HG02759 (cell line): ENCODE measurements at regions not wholly inside any gene's neighbourhood (a gene's known extent, or its start where the extent isn't known, plus 50 kb on each side); places are given as distances from the start of the nearest gene placed in this dataset.
"Not testable (repeated sequence)": the region's sequence is repeated elsewhere in the genome, so short reads cannot be mapped to it uniquely, and the experiment has no call there.

Source experiments
- ATAC-seq: cut with Tn5 transposase; IDR thresholded peaks from one replicate; pipeline ENCODE4 v1.9.1; 2021; ENCODE audit warnings: mild to moderate bottlenecking, moderate library complexity; ENCODE audit not compliant: unreplicated experiment

- no peak for ATAC-seq
Measured at GRCh38 chr11:42669248-42669976, 642.4 kb upstream of the API5 start.

GRCh38 chr11:42674436-42674835 is 637.4 kb upstream of the API5 start:
- ATAC-seq = no peak

- ATAC-seq = no peak
Measured at GRCh38 chr11:42707541-42707940, 604.3 kb upstream of the API5 start.

- ATAC-seq = no peak
Measured at GRCh38 chr11:42709216-42709615, 602.6 kb upstream of the API5 start.

GRCh38 chr11:42713279-42713678 is 598.5 kb upstream of the API5 start:
- ATAC-seq = no peak

- ATAC-seq = no peak
Measured at GRCh38 chr11:42713753-42714152, 598.0 kb upstream of the API5 start.

- no peak for ATAC-seq
Measured at GRCh38 chr11:42720716-42721563, 590.9 kb upstream of the API5 start.

- ATAC-seq = no peak
Measured at GRCh38 chr11:42727879-42728278, 583.9 kb upstream of the API5 start.

GRCh38 chr11:42762348-42762747 is 549.4 kb upstream of the API5 start:
- no peak for ATAC-seq

GRCh38 chr11:42764936-42765335 is 546.9 kb upstream of the API5 start:
- ATAC-seq = no peak

- no peak for ATAC-seq
Measured at GRCh38 chr11:42768576-42768975, 543.2 kb upstream of the API5 start.

GRCh38 chr11:42770444-42771065 is 541.2 kb upstream of the API5 start:
- peak; percentile 88 for ATAC-seq

- no peak for ATAC-seq
Measured at GRCh38 chr11:42772886-42773285, 538.9 kb upstream of the API5 start.

- no peak for ATAC-seq
Measured at GRCh38 chr11:42773729-42774128, 538.1 kb upstream of the API5 start.

- ATAC-seq = no peak
Measured at GRCh38 chr11:42774567-42774966, 537.2 kb upstream of the API5 start.

GRCh38 chr11:42777776-42778175 is 534.0 kb upstream of the API5 start:
- no peak for ATAC-seq

GRCh38 chr11:42778193-42778592 is 533.6 kb upstream of the API5 start:
- no peak for ATAC-seq

GRCh38 chr11:42779555-42779954 is 532.2 kb upstream of the API5 start:
- ATAC-seq = no peak

GRCh38 chr11:42786981-42787380 is 524.8 kb upstream of the API5 start:
- no peak for ATAC-seq

- not testable (repeated sequence) for ATAC-seq
Measured at GRCh38 chr11:42795483-42795882, 516.3 kb upstream of the API5 start.

- no peak for ATAC-seq
Measured at GRCh38 chr11:42800041-42800440, 511.8 kb upstream of the API5 start.
